ENCODE measurements at regions not wholly inside any gene's neighbourhood (a gene's known extent, or its start where the extent isn't known, plus 50 kb on each side); places are given as distances from the start of the nearest gene placed in this dataset.

- no peak for TF ChIP-seq POLR2A (IDR thresholded peaks at IDR 0.05)
- TF ChIP-seq CTCF (IDR thresholded peaks at IDR 0.05): no peak
- TF ChIP-seq POLR2AphosphoS5 (IDR thresholded peaks at IDR 0.05; ENCODE audit: insufficient read depth in 1 of 2, low read depth in 1 of 2): no peak
- Histone ChIP-seq H3K9me3 (no peaks in the 10 kb centered on the region), H3K4me3 (no peak overlapping the region), H3K27ac (no peak overlapping the region), H3K27me3 (no peaks in the 10 kb centered on the region), H3K36me3 (no peaks in the 10 kb centered on the region), H3K4me1 (no peaks in the 10 kb centered on the region)
- no peak for DNase-seq (ENCODE audit: extremely low spot score in 2 of 2)
- intact Hi-C loops (cut with DNase I): no loop called here
Measured at GRCh38 chr7:142432377-142432776, 174.5 kb upstream of the PRSS58 start.

- Histone ChIP-seq H3K27ac (no peak overlapping the region), H3K9me3 (no peaks in the 10 kb centered on the region), H3K36me3 (no peaks in the 10 kb centered on the region), H3K4me1 (no peaks in the 10 kb centered on the region), H3K4me3 (no peak overlapping the region), H3K27me3 (no peaks in the 10 kb centered on the region)
- TF ChIP-seq POLR2A (IDR thresholded peaks at IDR 0.05) (no peak), POLR2AphosphoS5 (IDR thresholded peaks at IDR 0.05; ENCODE audit: insufficient read depth in 1 of 2, low read depth in 1 of 2) (no peak), CTCF (IDR thresholded peaks at IDR 0.05) (no peak)
- DNase-seq (ENCODE audit: extremely low spot score in 2 of 2): no peak
- intact Hi-C loops (cut with DNase I): no loop called here
Measured at GRCh38 chr7:142431491-142431890, 173.6 kb upstream of the PRSS58 start.

- intact Hi-C loops (cut with DNase I): no loop called here
- no peak for TF ChIP-seq POLR2A (IDR thresholded peaks at IDR 0.05)
- no peak for TF ChIP-seq CTCF (IDR thresholded peaks at IDR 0.05)
- no peak for TF ChIP-seq POLR2AphosphoS5 (IDR thresholded peaks at IDR 0.05; ENCODE audit: insufficient read depth in 1 of 2, low read depth in 1 of 2)
- DNase-seq (ENCODE audit: extremely low spot score in 2 of 2): no peak
Measured at GRCh38 chr7:142428094-142428493, 170.2 kb upstream of the PRSS58 start.

GRCh38 chr7:142425281-142425680 is 167.4 kb upstream of the PRSS58 start:
- TF ChIP-seq POLR2A (IDR thresholded peaks at IDR 0.05): no peak
- TF ChIP-seq CTCF (IDR thresholded peaks at IDR 0.05): no peak
- no peak for TF ChIP-seq POLR2AphosphoS5 (IDR thresholded peaks at IDR 0.05; ENCODE audit: insufficient read depth in 1 of 2, low read depth in 1 of 2)
- Histone ChIP-seq H3K36me3 (no peaks in the 10 kb centered on the region), H3K4me1 (no peaks in the 10 kb centered on the region), H3K27me3 (no peaks in the 10 kb centered on the region), H3K27ac (no peak overlapping the region), H3K4me3 (no peak overlapping the region), H3K9me3 (no peaks in the 10 kb centered on the region)
- intact Hi-C loops (cut with DNase I): no loop called here
- DNase-seq (ENCODE audit: extremely low spot score in 2 of 2): no peak

More at GRCh38 chr7:142428094-142428493, 170.2 kb upstream of the PRSS58 start:
- H3K36me3 ChIP-seq: no peaks in the 10 kb centered on the region
- H3K4me3 ChIP-seq: no peak overlapping the region
- no peaks in the 10 kb centered on the region for H3K9me3 ChIP-seq
- H3K27me3 ChIP-seq: no peaks in the 10 kb centered on the region
- H3K27ac ChIP-seq: no peak overlapping the region
- no peaks in the 10 kb centered on the region for H3K4me1 ChIP-seq

- no peak for TF ChIP-seq POLR2A (IDR thresholded peaks at IDR 0.05)
- no peak for DNase-seq (ENCODE audit: extremely low spot score in 2 of 2)
- Histone ChIP-seq H3K36me3 (no peaks in the 10 kb centered on the region), H3K9me3 (no peaks in the 10 kb centered on the region), H3K4me1 (no peaks in the 10 kb centered on the region), H3K27me3 (no peaks in the 10 kb centered on the region), H3K4me3 (no peak overlapping the region), H3K27ac (no peak overlapping the region)
- intact Hi-C loops (cut with DNase I): no loop called here
Measured at GRCh38 chr7:142422621-142423020, 164.8 kb upstream of the PRSS58 start.

Data from vagina (tissue), 2 donors.